Stimulated activated CD8-positive, alpha-beta memory T cell treated with anti-CD3 and anti-CD28 coated beads, Interleukin-4, amount 100 ng/mL, for 1 hour (primary cell): ENCODE measurements at regions not wholly inside any gene's neighbourhood (a gene's known extent, or its start where the extent isn't known, plus 50 kb on each side); places are given as distances from the start of the nearest gene placed in this dataset.
"Not testable (repeated sequence)": the region's sequence is repeated elsewhere in the genome, so short reads cannot be mapped to it uniquely, and the experiment has no call there.

ENCODE experiments used
- DNase-seq, 2 donors: peaks; one replicate each; pipeline ENCODE4 v3.0.0-alpha.2; 2020; ENCODE audit warnings: low read depth in 2 of 2, low spot score in 1 of 2

DNA sequence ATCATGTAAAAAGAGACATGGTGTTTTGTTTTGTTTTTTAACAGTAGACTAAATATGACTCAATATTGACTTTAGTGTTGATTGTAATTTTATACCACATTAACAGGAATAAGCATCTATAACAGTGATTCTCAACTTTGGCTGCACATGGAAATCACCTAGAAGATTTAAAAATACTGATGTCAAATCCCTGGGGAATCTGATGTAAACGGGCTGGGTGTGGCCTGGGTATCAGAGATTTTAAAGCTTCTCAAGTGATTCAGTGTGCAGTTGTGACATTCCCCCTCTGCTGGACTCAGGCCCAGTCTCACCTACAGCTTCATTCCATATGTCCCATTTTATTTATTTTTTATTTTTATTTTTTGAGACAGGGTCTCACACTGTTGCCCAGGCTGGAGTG, 82.8 kb upstream of the ATP8B1 start:
- DNase-seq = no peak

- no peak for DNase-seq
Measured at GRCh38 chr18:57882465-57882864, 79.3 kb upstream of the ATP8B1 start.

- peak; percentile 4 to 18 for DNase-seq
Measured at GRCh38 chr18:57881818-57882413, 78.8 kb upstream of the ATP8B1 start.

- DNase-seq = not testable (repeated sequence)
Measured at GRCh38 chr18:57879924-57880323, 76.8 kb upstream of the ATP8B1 start.

DNA sequence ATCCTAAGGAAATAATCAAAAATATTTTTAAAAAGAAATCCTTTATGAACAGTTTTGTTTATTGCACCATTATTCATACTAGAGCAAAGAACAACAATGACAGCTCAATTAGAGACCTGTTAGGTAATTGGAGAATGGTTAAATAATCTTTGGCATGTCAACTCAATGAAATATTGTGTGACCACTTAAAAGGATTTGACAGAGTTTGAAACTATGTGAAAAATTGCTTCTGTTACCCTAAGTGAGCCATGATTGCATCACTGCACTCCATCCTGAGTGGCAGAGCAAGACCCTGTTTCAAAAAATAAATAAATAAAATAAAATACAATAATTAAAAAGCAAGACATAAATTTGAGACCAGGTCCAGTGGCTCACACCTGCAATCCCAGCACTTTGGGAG, 66.1 kb upstream of the ATP8B1 start:
- DNase-seq = no peak

DNA sequence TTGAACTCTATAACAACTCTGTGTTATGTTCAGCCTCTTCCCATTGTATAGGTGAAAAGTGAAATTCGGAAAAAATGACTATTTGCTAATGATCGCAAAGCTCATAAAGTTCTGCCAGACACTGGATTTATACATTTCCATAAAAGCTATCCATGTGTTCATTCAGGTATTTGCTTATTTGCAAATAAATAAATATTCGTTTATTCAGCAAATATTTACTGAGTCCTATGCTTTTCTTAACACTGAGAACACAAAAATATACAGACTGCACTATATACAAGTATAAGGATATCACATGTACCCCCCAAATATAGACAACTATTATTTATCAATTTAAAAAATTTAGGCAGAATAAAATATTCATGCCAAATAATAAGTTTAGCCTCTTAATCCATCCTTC, 63.2 kb upstream of the ATP8B1 start:
- DNase-seq = no peak

- no peak for DNase-seq
Measured at GRCh38 chr18:57864615-57865121, 61.6 kb upstream of the ATP8B1 start.

DNA sequence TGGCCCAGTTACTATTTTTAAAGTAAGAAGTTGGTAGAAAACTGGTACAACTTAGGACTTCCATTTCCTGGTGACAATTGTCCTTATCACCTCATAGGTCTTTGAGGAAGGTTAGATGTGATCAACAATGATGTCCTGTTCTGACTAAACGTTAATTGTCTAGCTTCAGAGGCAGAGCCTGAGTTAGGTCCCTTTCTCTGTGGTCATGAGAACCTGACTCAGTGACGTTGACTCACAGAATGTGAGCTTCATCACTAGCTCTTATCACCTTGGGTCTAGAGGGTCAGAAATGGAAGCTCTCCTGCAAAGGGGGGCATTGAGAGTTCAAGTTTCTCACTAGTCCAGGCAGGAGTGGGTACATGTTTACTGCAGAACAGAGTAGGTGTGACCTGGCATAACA, 60.6 kb upstream of the ATP8B1 start:
- no peak for DNase-seq

GRCh38 chr18:57859314-57859713, 56.2 kb upstream of the ATP8B1 start:
- DNase-seq = no peak

- no peak for DNase-seq
Measured at GRCh38 chr18:57856557-57857280, 53.6 kb upstream of the ATP8B1 start.

GRCh38 chr18:57856128-57856527, 53.0 kb upstream of the ATP8B1 start:
- DNase-seq = no peak

- DNase-seq = no peak
Measured at GRCh38 chr18:57855551-57855950, 52.4 kb upstream of the ATP8B1 start.

GRCh38 chr18:57854726-57855125, 51.6 kb upstream of the ATP8B1 start:
- DNase-seq = no peak

DNA sequence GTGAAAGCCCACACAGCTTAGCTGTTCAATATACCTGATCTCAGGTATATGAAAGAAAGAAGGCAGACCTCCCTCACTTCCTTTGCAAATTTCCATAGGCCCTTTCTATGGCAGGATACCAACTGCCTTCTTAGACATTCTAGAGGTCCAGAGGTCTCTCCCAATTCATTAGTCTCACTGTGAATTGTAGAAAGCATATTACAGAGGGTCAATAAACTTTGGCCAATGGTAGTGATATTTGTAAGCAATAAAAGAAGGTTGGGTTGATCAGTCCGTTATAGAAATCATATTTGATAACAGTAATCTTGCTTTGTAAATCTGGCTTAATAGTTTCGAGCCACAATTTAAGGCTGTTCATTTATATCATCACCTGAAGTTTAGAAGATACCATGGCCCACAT, 50.7 kb upstream of the ATP8B1 start:
- DNase-seq = no peak

DNA sequence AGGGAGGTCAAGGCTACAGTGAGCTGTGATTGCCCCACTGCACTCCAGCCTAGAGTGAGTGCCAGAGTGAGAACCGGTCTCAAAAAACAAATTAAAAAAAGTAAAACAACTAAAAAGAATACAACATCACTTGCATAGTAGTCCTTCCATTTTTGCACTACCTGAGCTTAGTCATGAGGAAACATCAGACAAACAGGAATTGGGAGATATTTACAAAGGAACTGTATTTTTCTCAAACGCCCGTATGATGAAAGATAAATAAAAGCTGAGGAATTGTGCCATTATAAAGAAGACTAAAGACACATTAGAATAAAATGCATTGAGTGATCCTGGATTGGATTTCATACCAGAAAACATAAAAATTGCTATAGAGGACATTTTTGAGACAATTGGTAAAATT, 50.0 kb upstream of the ATP8B1 start:
- no peak for DNase-seq
